CD14-positive monocyte (primary cell): ENCODE measurements at regions not wholly inside any gene's neighbourhood (a gene's known extent, or its start where the extent isn't known, plus 50 kb on each side); places are given as distances from the start of the nearest gene placed in this dataset.

Experiments
- DNase-seq, 3 donors: peaks; one replicate each; pipeline ENCODE4 v3.0.0-alpha.2; 2011 to 2022
- H2AFZ ChIP-seq: 2 replicates; pipeline ENCODE4 v1.6.0; 2012; ENCODE audit warnings: mild to moderate bottlenecking, low read depth, low read length, inconsistent platforms; ENCODE audit not compliant: insufficient read depth, poor library complexity, severe bottlenecking
- H3K27ac ChIP-seq, 2 donors: 1 replicate in 1 of 2; 2 replicates in 1 of 2; pipeline ENCODE4 v1.5.1; 2012 to 2013; ENCODE audit warnings: low read length in 2 of 2, control low read depth in 1 of 2, inconsistent platforms in 1 of 2, low read depth in 1 of 2, mild to moderate bottlenecking in 1 of 2
- H3K27me3 ChIP-seq, 2 donors: one replicate each; pipeline versions ENCODE4 v1.6.0 to v1.6.1; 2011 to 2013; ENCODE audit warnings: low read length in 2 of 2; ENCODE audit not compliant: control insufficient read depth in 2 of 2, insufficient read depth in 2 of 2
- H3K36me3 ChIP-seq, 2 donors: replicated peaks in 1 of 2; 1 replicate in 1 of 2; 2 replicates in 1 of 2; pipeline versions ENCODE4 v1.5.1 to v1.6.1; 2012 to 2013; ENCODE audit warnings: low read length in 2 of 2, control low read depth in 1 of 2, inconsistent platforms in 1 of 2, mild to moderate bottlenecking in 1 of 2; ENCODE audit not compliant: insufficient read depth in 2 of 2, control insufficient read depth in 1 of 2
- H3K4me1 ChIP-seq, 2 donors: 1 replicate in 1 of 2; 2 replicates in 1 of 2; pipeline versions ENCODE4 v1.5.1 to v1.6.1; 2012 to 2013; ENCODE audit warnings: low read length in 2 of 2, control low read depth in 1 of 2, inconsistent platforms in 1 of 2, mild to moderate bottlenecking in 1 of 2, moderate library complexity in 1 of 2; ENCODE audit not compliant: insufficient read depth in 2 of 2, control insufficient read depth in 1 of 2
- H3K4me2 ChIP-seq: replicated peaks from 2 replicates; pipeline ENCODE3; 2012; ENCODE audit warnings: low read length, moderate library complexity, mild to moderate bottlenecking; ENCODE audit not compliant: poor library complexity, severe bottlenecking; ENCODE audit errors: extremely low read depth
- H3K4me3 ChIP-seq, 3 experiments: fragments of 200-600 bp in 1 of 3; sonication (generic) in 1 of 3; replicated peaks in 1 of 3; 1 replicate in 2 of 3; 2 replicates in 1 of 3; pipeline ENCODE4 v1.5.1; 2011 to 2013; ENCODE audit warnings: low read length in 3 of 3, mild to moderate bottlenecking in 3 of 3, control low read depth in 2 of 3, low read depth in 2 of 3, inconsistent platforms in 1 of 3, moderate library complexity in 1 of 3
- H3K79me2 ChIP-seq: 2 replicates; pipeline ENCODE4 v1.6.0; 2012; ENCODE audit warnings: mild to moderate bottlenecking, control low read depth, inconsistent platforms, low read length, moderate library complexity; ENCODE audit not compliant: insufficient read depth
- H3K9ac ChIP-seq: 2 replicates; pipeline ENCODE4 v1.6.0; 2017; ENCODE audit warnings: low read length, mild to moderate bottlenecking; ENCODE audit not compliant: insufficient read depth, poor library complexity, severe bottlenecking
- H3K9me3 ChIP-seq, 2 donors: replicated peaks in 1 of 2; 1 replicate in 1 of 2; 2 replicates in 1 of 2; pipeline versions ENCODE4 v1.5.1 to v1.6.1; 2012 to 2013; ENCODE audit warnings: low read length in 2 of 2, control low read depth in 1 of 2; ENCODE audit not compliant: control insufficient read depth in 1 of 2, insufficient read depth in 1 of 2
- H4K20me1 ChIP-seq: 2 replicates; pipeline ENCODE4 v1.6.0; 2012; ENCODE audit warnings: mild to moderate bottlenecking, low read length, control low read depth, moderate library complexity; ENCODE audit not compliant: insufficient read depth
- H3K27ac Mint-ChIP-seq, 7 donors: one replicate each; pipeline ENCODE4 v1.8.0; 2020; ENCODE audit warnings: mild to moderate bottlenecking in 7 of 7, mixed read lengths in 7 of 7, moderate library complexity in 6 of 7, inconsistent platforms in 2 of 7
- H3K27me3 Mint-ChIP-seq, 3 donors: one replicate each; pipeline ENCODE4 v1.8.0; 2021 to 2022; ENCODE audit warnings: low read depth in 3 of 3, mild to moderate bottlenecking in 3 of 3, mixed read lengths in 3 of 3, moderate library complexity in 3 of 3, inconsistent platforms in 1 of 3
- H3K36me3 Mint-ChIP-seq, 2 donors: one replicate each; pipeline ENCODE4 v1.8.0; 2020; ENCODE audit warnings: mixed read lengths in 2 of 2, inconsistent platforms in 1 of 2, mild to moderate bottlenecking in 1 of 2
- H3K4me1 Mint-ChIP-seq: one replicate; pipeline ENCODE4 v1.8.0; 2020; ENCODE audit warnings: mild to moderate bottlenecking, mixed read lengths
- H3K4me3 Mint-ChIP-seq, 2 donors: one replicate each; pipeline ENCODE4 v1.8.0; 2020; ENCODE audit warnings: mild to moderate bottlenecking in 2 of 2, mixed read lengths in 2 of 2, moderate library complexity in 1 of 2
- H3K9me3 Mint-ChIP-seq, 7 donors: one replicate each; pipeline ENCODE4 v1.8.0; 2020 to 2022; ENCODE audit warnings: mixed read lengths in 7 of 7, mild to moderate bottlenecking in 6 of 7, moderate library complexity in 6 of 7, inconsistent platforms in 2 of 7
- WGBS: methylation state at CpG from one replicate; pipeline ENCODE4 v1.1.5; 2013; ENCODE audit warnings: missing lambda C conversion rate; ENCODE audit not compliant: insufficient coverage; 5-methylcytosine and 5-hydroxymethylcytosine counted together
- intact Hi-C, 2 donors: fragments of 100-400 bp; cut with micrococcal nuclease; formaldehyde crosslinking; loops; one replicate each; pipeline versions ENCODE4 v1.15.0 to v1.15.1; 2023
- TF ChIP-seq, protein P1 (sequence below): fragments of 200-600 bp; IDR thresholded peaks from one replicate; pipeline ENCODE4 v1.8.0; 2022; ENCODE audit warnings: antibody characterized with exemption, mild to moderate bottlenecking

DNA sequence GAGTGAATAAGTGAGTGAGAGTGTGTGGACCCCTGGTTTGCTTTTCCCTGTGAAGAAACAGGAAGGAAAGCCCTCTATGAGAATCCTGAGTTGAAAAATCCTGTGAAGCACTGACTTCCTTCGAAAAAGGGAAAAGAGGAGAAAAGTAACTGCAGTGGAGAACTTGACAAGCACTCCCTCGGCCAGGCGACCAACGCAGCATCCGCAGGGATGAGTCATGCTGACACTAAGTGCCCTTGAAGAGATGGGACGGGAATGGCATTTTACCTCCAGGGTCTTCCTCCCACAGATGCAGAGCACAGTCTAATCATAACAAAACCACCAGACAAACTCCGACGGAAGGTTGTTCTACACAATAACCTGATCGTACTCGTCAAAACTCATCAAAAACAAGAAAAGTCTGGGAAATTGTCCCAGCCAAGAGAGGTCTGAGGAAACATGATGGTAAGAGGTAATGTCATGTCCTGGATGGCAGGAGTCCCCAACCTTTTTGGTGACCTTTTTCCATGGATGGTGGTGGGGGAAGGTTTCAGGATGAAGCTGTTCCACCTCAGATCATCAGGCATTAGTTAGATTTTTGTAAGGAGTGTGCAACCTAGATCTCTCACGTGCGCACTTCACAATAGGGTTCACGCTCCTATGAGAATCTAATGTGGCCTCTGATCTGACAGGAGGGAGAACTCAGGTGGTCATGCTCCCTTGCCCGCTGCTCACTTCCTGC, 132.2 kb upstream of the B3GAT1 start:
- no peaks in the 10 kb centered on the region for H3K36me3 Mint-ChIP-seq
- peak overlapping the region in 1 of 7 donors; percentile 37 for H3K27ac Mint-ChIP-seq
- DNase-seq = no peak
- no peaks in the 10 kb centered on the region for H3K27me3 ChIP-seq
- no peak overlapping the region for H3K4me3 ChIP-seq
- no peaks in the 10 kb centered on the region for H3K4me1 ChIP-seq
- intact Hi-C loops = no loop called here
- H3K36me3 ChIP-seq = no peaks in the 10 kb centered on the region
- no peaks in the 10 kb centered on the region for H4K20me1 ChIP-seq
- no peak overlapping the region for H3K27ac ChIP-seq
- H3K9me3 ChIP-seq = no peaks in the 10 kb centered on the region
- TF ChIP-seq, protein P1, sequence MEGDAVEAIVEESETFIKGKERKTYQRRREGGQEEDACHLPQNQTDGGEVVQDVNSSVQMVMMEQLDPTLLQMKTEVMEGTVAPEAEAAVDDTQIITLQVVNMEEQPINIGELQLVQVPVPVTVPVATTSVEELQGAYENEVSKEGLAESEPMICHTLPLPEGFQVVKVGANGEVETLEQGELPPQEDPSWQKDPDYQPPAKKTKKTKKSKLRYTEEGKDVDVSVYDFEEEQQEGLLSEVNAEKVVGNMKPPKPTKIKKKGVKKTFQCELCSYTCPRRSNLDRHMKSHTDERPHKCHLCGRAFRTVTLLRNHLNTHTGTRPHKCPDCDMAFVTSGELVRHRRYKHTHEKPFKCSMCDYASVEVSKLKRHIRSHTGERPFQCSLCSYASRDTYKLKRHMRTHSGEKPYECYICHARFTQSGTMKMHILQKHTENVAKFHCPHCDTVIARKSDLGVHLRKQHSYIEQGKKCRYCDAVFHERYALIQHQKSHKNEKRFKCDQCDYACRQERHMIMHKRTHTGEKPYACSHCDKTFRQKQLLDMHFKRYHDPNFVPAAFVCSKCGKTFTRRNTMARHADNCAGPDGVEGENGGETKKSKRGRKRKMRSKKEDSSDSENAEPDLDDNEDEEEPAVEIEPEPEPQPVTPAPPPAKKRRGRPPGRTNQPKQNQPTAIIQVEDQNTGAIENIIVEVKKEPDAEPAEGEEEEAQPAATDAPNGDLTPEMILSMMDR = no peak
- H3K9me3 Mint-ChIP-seq = peaks cover 0 to 8% (median 2%) of the 10 kb centered on the region in 7 donors
- H3K4me2 ChIP-seq = no peak overlapping the region
- no peak overlapping the region for H2AFZ ChIP-seq
- WGBS = 85% methylated on average over 11 of the region's 14 CpGs
- H3K27me3 Mint-ChIP-seq = peaks cover 3 to 6% (median 5%) of the 10 kb centered on the region in 3 donors
- no peak overlapping the region for H3K9ac ChIP-seq
- no peaks in the 10 kb centered on the region for H3K4me1 Mint-ChIP-seq
- H3K4me3 Mint-ChIP-seq = no peak overlapping the region
- H3K79me2 ChIP-seq = no peaks in the 10 kb centered on the region

DNA sequence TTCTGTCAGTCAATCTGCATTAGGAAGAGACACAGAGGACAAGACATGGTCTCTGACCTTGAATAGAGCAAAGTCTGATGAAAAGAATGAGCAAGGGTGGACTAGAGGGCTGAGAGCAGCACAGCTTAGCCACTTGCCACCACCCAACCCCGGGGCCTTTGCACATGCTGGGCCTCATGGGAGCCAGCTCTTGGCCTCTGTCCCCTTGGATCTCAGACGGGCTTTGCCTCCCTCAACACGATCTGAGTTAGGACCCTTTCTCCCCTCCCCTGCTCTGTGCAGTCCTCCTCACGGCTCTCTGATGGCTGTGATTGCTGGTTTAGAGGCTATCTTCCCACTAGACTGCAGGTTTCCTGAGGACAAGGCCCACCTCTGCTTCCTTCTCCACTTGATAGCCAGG, 131.6 kb upstream of the B3GAT1 start:
- Histone ChIP-seq H3K4me1 (no peaks in the 10 kb centered on the region), H3K79me2 (no peaks in the 10 kb centered on the region), H4K20me1 (no peaks in the 10 kb centered on the region), H2AFZ (no peak overlapping the region), H3K9me3 (no peaks in the 10 kb centered on the region), H3K9ac (no peak overlapping the region), H3K4me2 (no peak overlapping the region), H3K27me3 (no peaks in the 10 kb centered on the region), H3K36me3 (no peaks in the 10 kb centered on the region), H3K4me3 (no peak overlapping the region), H3K27ac (no peak overlapping the region)
- Mint-ChIP-seq H3K4me3 (no peak overlapping the region), H3K27ac (no peak overlapping the region), H3K4me1 (no peaks in the 10 kb centered on the region), H3K9me3 (peaks cover 0 to 8% (median 2%) of the 10 kb centered on the region in 7 donors), H3K27me3 (peaks cover 3 to 6% (median 5%) of the 10 kb centered on the region in 3 donors), H3K36me3 (no peaks in the 10 kb centered on the region)
- TF ChIP-seq, protein P1 = no peak
- DNase-seq = no peak
- WGBS = 83% methylated on average over 1 of the region's 4 CpGs
- intact Hi-C loops = no loop called here
